ENCODE measurements at regions not wholly inside any gene's neighbourhood (a gene's known extent, or its start where the extent isn't known, plus 50 kb on each side); places are given as distances from the start of the nearest gene placed in this dataset.

DNA sequence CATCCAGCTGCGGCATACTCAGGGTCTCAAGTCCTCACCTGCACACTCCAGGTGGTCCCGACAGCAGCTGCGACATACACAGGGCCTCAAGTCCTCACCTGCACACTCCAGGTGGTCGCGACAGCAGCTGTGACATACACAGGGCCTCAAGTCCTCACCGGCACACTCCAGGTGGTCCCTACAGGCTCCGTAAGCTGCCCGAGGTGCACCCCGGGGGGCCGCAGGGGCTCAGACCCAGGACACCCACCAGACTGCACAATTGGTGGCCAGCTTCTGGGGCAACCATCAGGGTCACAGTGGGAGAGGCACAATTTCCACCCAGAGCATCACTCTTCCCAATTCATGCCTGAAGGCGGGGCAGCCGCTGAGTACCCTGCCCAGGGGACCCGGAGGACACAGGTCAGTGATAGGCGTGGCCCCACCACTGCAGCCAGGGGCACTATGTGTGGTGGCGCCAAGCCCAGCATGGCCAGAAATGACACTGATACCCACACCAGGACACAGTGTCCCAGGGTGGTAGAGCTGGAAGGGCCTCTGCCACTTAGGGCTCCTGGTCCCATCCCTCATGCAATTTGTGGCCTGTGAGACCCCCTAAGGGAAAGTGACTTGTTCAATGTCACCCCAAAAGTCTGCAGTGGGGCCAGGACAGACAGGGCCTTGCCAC is 57.5 kb upstream of the ZNF469 start:
- Histone ChIP-seq H3K79me2 (no peaks in the 10 kb centered on the region), H3K4me3 (no peak overlapping the region), H3K4me1 (ENCODE audit: insufficient read depth) (no peaks in the 10 kb centered on the region), H3K9me2 (replicated peaks; ENCODE audit: insufficient read depth) (no peaks in the 10 kb centered on the region), H2AFZ (no peak overlapping the region), H3K9me3 (ENCODE audit: low read depth) (no peaks in the 10 kb centered on the region), H4K20me1 (ENCODE audit: insufficient read depth, poor library complexity, severe bottlenecking) (no peaks in the 10 kb centered on the region), H3K27ac (no peak overlapping the region), H3K27me3 (no peaks in the 10 kb centered on the region), H3K4me2 (no peak overlapping the region), H3K36me3 (replicated peaks; ENCODE audit: insufficient read depth, low read depth) (no peaks in the 10 kb centered on the region)
- no peak for TF ChIP-seq EZH2 (IDR thresholded peaks at IDR 0.05; ENCODE audit: borderline replicate concordance)
- TF ChIP-seq EZH2phosphoT487 (IDR thresholded peaks at IDR 0.05; ENCODE audit: low read depth, severe bottlenecking, unreplicated experiment) = no peak
- TF ChIP-seq, protein P1, sequence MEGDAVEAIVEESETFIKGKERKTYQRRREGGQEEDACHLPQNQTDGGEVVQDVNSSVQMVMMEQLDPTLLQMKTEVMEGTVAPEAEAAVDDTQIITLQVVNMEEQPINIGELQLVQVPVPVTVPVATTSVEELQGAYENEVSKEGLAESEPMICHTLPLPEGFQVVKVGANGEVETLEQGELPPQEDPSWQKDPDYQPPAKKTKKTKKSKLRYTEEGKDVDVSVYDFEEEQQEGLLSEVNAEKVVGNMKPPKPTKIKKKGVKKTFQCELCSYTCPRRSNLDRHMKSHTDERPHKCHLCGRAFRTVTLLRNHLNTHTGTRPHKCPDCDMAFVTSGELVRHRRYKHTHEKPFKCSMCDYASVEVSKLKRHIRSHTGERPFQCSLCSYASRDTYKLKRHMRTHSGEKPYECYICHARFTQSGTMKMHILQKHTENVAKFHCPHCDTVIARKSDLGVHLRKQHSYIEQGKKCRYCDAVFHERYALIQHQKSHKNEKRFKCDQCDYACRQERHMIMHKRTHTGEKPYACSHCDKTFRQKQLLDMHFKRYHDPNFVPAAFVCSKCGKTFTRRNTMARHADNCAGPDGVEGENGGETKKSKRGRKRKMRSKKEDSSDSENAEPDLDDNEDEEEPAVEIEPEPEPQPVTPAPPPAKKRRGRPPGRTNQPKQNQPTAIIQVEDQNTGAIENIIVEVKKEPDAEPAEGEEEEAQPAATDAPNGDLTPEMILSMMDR (IDR thresholded peaks at IDR 0.05; ENCODE audit: poor library complexity) = no peak
- no peak for DNase-seq (ENCODE audit: low spot score)
- 96% methylated on average over 15 of the region's 15 CpGs for WGBS (ENCODE audit: low lambda C conversion rate, missing lambda C conversion rate)

GRCh38 chr16:88325976-88326375 is 56.8 kb upstream of the ZNF469 start:
- Histone ChIP-seq H3K4me3 (no peak overlapping the region), H3K27ac (no peak overlapping the region), H3K36me3 (replicated peaks; ENCODE audit: insufficient read depth, low read depth) (no peaks in the 10 kb centered on the region), H3K9me2 (replicated peaks; ENCODE audit: insufficient read depth) (no peaks in the 10 kb centered on the region), H3K9me3 (ENCODE audit: low read depth) (no peaks in the 10 kb centered on the region), H3K4me2 (no peak overlapping the region), H3K79me2 (no peaks in the 10 kb centered on the region), H4K20me1 (ENCODE audit: insufficient read depth, poor library complexity, severe bottlenecking) (no peaks in the 10 kb centered on the region), H2AFZ (no peak overlapping the region), H3K4me1 (ENCODE audit: insufficient read depth) (no peaks in the 10 kb centered on the region), H3K27me3 (no peaks in the 10 kb centered on the region)
- no peak for DNase-seq (ENCODE audit: low spot score)
- TF ChIP-seq, protein P1 (IDR thresholded peaks at IDR 0.05; ENCODE audit: poor library complexity) = no peak
- TF ChIP-seq EZH2 (IDR thresholded peaks at IDR 0.05; ENCODE audit: borderline replicate concordance) (no peak), EZH2phosphoT487 (IDR thresholded peaks at IDR 0.05; ENCODE audit: low read depth, severe bottlenecking, unreplicated experiment) (no peak)
- WGBS (ENCODE audit: low lambda C conversion rate, missing lambda C conversion rate) = 89% methylated on average over 3 of the region's 3 CpGs

- WGBS (ENCODE audit: low lambda C conversion rate, missing lambda C conversion rate) = 93% methylated on average over 28 of the region's 28 CpGs
- Histone ChIP-seq H3K36me3 (replicated peaks; ENCODE audit: insufficient read depth, low read depth) (no peaks in the 10 kb centered on the region), H3K4me3 (no peak overlapping the region), H4K20me1 (ENCODE audit: insufficient read depth, poor library complexity, severe bottlenecking) (no peaks in the 10 kb centered on the region), H3K9me3 (ENCODE audit: low read depth) (no peaks in the 10 kb centered on the region), H3K27ac (no peak overlapping the region), H3K4me1 (ENCODE audit: insufficient read depth) (no peaks in the 10 kb centered on the region), H3K79me2 (no peaks in the 10 kb centered on the region), H3K4me2 (no peak overlapping the region), H2AFZ (no peak overlapping the region), H3K9me2 (replicated peaks; ENCODE audit: insufficient read depth) (no peaks in the 10 kb centered on the region), H3K27me3 (no peaks in the 10 kb centered on the region)
- TF ChIP-seq EZH2phosphoT487 (IDR thresholded peaks at IDR 0.05; ENCODE audit: low read depth, severe bottlenecking, unreplicated experiment) (no peak), EZH2 (IDR thresholded peaks at IDR 0.05; ENCODE audit: borderline replicate concordance) (no peak)
- TF ChIP-seq, protein P1 (IDR thresholded peaks at IDR 0.05; ENCODE audit: poor library complexity) = no peak
- DNase-seq (ENCODE audit: low spot score) = no peak
Observed at GRCh38 chr16:88326611-88327485, 55.9 kb upstream of the ZNF469 start.

Measured in hepatocyte (in vitro differentiated cells).